DOHH2 (cell line): ENCODE measurements at regions not wholly inside any gene's neighbourhood (a gene's known extent, or its start where the extent isn't known, plus 50 kb on each side); places are given as distances from the start of the nearest gene placed in this dataset.
"Not testable (repeated sequence)": the region's sequence is repeated elsewhere in the genome, so short reads cannot be mapped to it uniquely, and the experiment has no call there.

Experiments used
- EZH2phosphoT487 ChIP-seq: fragments of 200-600 bp; sonication (generic); IDR thresholded peaks from 2 replicates; pipeline ENCODE4 v1.6.1; 2017; ENCODE audit warnings: borderline replicate concordance, mild to moderate bottlenecking, antibody characterized with exemption, low read length, moderate library complexity, mixed read lengths
- TF ChIP-seq, protein P1 (sequence below): fragments of 200-600 bp; sonication (generic); IDR thresholded peaks from one replicate; pipeline ENCODE4 v1.5.1; 2014; ENCODE audit warnings: antibody characterized with exemption, mild to moderate bottlenecking, low read depth, low read length; ENCODE audit not compliant: poor library complexity, severe bottlenecking

- TF ChIP-seq, protein P1, sequence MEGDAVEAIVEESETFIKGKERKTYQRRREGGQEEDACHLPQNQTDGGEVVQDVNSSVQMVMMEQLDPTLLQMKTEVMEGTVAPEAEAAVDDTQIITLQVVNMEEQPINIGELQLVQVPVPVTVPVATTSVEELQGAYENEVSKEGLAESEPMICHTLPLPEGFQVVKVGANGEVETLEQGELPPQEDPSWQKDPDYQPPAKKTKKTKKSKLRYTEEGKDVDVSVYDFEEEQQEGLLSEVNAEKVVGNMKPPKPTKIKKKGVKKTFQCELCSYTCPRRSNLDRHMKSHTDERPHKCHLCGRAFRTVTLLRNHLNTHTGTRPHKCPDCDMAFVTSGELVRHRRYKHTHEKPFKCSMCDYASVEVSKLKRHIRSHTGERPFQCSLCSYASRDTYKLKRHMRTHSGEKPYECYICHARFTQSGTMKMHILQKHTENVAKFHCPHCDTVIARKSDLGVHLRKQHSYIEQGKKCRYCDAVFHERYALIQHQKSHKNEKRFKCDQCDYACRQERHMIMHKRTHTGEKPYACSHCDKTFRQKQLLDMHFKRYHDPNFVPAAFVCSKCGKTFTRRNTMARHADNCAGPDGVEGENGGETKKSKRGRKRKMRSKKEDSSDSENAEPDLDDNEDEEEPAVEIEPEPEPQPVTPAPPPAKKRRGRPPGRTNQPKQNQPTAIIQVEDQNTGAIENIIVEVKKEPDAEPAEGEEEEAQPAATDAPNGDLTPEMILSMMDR = not testable (repeated sequence)
- TF ChIP-seq EZH2phosphoT487 = not testable (repeated sequence)
These were observed 755.0 kb upstream of the PITX2 start for GRCh38 chr4:111377880-111378279.
